ENCODE measurements at regions not wholly inside any gene's neighbourhood (a gene's known extent, or its start where the extent isn't known, plus 50 kb on each side); places are given as distances from the start of the nearest gene placed in this dataset.

- Histone ChIP-seq H3K27ac (ENCODE audit: low read depth, low read length, severe bottlenecking) (no peak overlapping the region), H3K4me3 (ENCODE audit: extremely low read depth, insufficient read depth, low read length, poor library complexity, severe bottlenecking) (no peak overlapping the region), H3K9me3 (ENCODE audit: control insufficient read depth, low read length) (no peaks in the 10 kb centered on the region), H3K36me3 (ENCODE audit: control insufficient read depth, insufficient read depth, low read length) (no peaks in the 10 kb centered on the region), H3K4me1 (ENCODE audit: control insufficient read depth, insufficient read depth, low read length, poor library complexity, severe bottlenecking) (no peaks in the 10 kb centered on the region)
- WGBS, 2 experiments (ENCODE audit: insufficient coverage in 2 of 2) = 100% methylated on average over 1 of the region's 3 CpGs; no CpG with 5 or more reads in 1 of the 2 experiments
Measured at GRCh38 chr12:85573635-85574214, 262.5 kb downstream of the RASSF9 start.

DNA sequence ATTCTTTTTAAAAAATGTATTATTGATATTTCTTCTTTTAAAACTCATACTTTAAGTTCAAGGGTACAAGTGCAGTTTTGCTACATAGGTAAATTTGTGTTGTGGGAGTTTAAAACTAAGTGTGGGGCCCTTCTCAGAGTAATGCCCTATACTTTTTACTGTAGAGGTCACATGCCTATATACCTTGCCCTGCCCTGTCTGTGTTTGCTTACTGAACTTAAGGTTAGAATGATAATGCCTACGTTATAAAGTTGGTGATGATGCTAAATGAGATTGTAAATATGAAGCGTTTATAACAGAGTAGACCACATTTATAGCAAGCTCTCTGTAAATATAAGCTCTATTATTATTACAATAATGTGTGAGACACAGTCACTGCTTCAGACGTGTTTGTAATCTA is 261.9 kb downstream of the RASSF9 start:
- no CpG with 5 or more reads among the region's 3 CpGs for WGBS, 2 experiments (ENCODE audit: insufficient coverage in 2 of 2)
- Histone ChIP-seq H3K4me3 (ENCODE audit: extremely low read depth, insufficient read depth, low read length, poor library complexity, severe bottlenecking) (no peak overlapping the region), H3K4me1 (ENCODE audit: control insufficient read depth, insufficient read depth, low read length, poor library complexity, severe bottlenecking) (no peaks in the 10 kb centered on the region), H3K27ac (ENCODE audit: low read depth, low read length, severe bottlenecking) (no peak overlapping the region), H3K36me3 (ENCODE audit: control insufficient read depth, insufficient read depth, low read length) (no peaks in the 10 kb centered on the region), H3K9me3 (ENCODE audit: control insufficient read depth, low read length) (no peaks in the 10 kb centered on the region)

- Histone ChIP-seq H3K9me3 (ENCODE audit: control insufficient read depth, low read length) (no peaks in the 10 kb centered on the region), H3K36me3 (ENCODE audit: control insufficient read depth, insufficient read depth, low read length) (no peaks in the 10 kb centered on the region), H3K27ac (ENCODE audit: low read depth, low read length, severe bottlenecking) (no peak overlapping the region), H3K4me1 (ENCODE audit: control insufficient read depth, insufficient read depth, low read length, poor library complexity, severe bottlenecking) (no peaks in the 10 kb centered on the region), H3K4me3 (ENCODE audit: extremely low read depth, insufficient read depth, low read length, poor library complexity, severe bottlenecking) (no peak overlapping the region)
- WGBS, 2 experiments (ENCODE audit: insufficient coverage in 2 of 2) = 10 to 66% methylated on average over 2 to 4 of the region's 7 CpGs
Measured at GRCh38 chr12:85575120-85576096, 260.8 kb downstream of the RASSF9 start.

DNA sequence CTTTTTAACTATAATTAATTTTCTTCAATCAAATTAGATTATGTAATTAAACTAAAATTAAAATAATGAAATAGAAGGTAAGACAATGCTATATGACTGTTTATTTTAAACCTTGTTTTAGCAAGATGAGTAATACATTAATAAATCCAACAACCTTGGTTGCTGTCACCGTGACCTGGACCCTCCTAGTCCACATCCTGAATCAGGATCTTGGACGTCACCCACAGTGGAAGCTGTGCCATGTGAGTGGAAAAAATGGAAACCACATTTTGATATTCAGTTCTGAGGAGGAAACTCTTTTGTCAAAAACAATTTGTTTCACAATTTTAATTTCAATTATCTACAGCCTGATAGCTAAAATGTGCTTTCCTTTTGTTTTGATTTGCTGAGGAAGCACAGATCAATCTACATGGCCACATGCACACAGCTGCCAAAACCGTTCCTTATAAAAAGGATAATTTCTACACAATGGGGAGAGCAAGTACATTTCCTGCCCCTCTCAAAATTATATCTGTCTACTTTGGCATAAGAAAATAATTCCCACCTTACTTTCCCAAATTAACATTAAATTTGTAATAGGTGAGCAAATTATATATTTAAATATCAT is 255.5 kb downstream of the RASSF9 start:
- no peak overlapping the region for H3K27ac ChIP-seq (ENCODE audit: low read depth, low read length, severe bottlenecking)
- no peaks in the 10 kb centered on the region for H3K36me3 ChIP-seq (ENCODE audit: control insufficient read depth, insufficient read depth, low read length)
- H3K9me3 ChIP-seq (ENCODE audit: control insufficient read depth, low read length) = no peaks in the 10 kb centered on the region
- no CpG with 5 or more reads among the region's 3 CpGs for WGBS, 2 experiments (ENCODE audit: insufficient coverage in 2 of 2)
- H3K4me1 ChIP-seq (ENCODE audit: control insufficient read depth, insufficient read depth, low read length, poor library complexity, severe bottlenecking) = no peaks in the 10 kb centered on the region
- H3K4me3 ChIP-seq (ENCODE audit: extremely low read depth, insufficient read depth, low read length, poor library complexity, severe bottlenecking) = no peak overlapping the region

DNA sequence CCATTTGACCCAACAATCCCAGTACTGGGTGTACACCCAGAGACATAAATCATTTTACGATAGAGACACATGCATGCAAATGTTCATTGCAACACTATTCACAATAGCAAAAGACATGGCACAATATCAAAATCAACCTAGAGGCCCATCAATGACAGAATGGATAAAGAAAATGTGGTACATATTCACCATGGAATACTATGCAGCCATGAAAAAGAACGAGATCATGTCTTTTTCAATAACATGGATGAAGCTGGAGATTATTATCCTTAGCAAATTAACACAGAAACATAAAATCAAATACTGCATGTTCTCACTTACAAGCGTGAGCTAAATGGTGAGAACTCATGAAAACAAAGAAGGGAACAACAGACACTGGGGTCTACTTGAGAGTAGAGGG is 249.1 kb downstream of the RASSF9 start:
- Histone ChIP-seq H3K4me1 (ENCODE audit: control insufficient read depth, insufficient read depth, low read length, poor library complexity, severe bottlenecking) (no peaks in the 10 kb centered on the region), H3K27ac (ENCODE audit: low read depth, low read length, severe bottlenecking) (no peak overlapping the region), H3K4me3 (ENCODE audit: extremely low read depth, insufficient read depth, low read length, poor library complexity, severe bottlenecking) (no peak overlapping the region), H3K36me3 (ENCODE audit: control insufficient read depth, insufficient read depth, low read length) (no peaks in the 10 kb centered on the region), H3K9me3 (ENCODE audit: control insufficient read depth, low read length) (no peaks in the 10 kb centered on the region)
- WGBS, 2 experiments (ENCODE audit: insufficient coverage in 2 of 2) = 100% methylated on average over 1 of the region's 3 CpGs; no CpG with 5 or more reads in 1 of the 2 experiments

- Histone ChIP-seq H3K36me3 (ENCODE audit: control insufficient read depth, insufficient read depth, low read length) (no peaks in the 10 kb centered on the region), H3K9me3 (ENCODE audit: control insufficient read depth, low read length) (no peaks in the 10 kb centered on the region), H3K4me3 (ENCODE audit: extremely low read depth, insufficient read depth, low read length, poor library complexity, severe bottlenecking) (no peak overlapping the region), H3K4me1 (ENCODE audit: control insufficient read depth, insufficient read depth, low read length, poor library complexity, severe bottlenecking) (no peaks in the 10 kb centered on the region), H3K27ac (ENCODE audit: low read depth, low read length, severe bottlenecking) (no peak overlapping the region)
- WGBS, 2 experiments (ENCODE audit: insufficient coverage in 2 of 2) = no CpG with 5 or more reads among the region's 2 CpGs
Measured at GRCh38 chr12:85588221-85588620, 248.0 kb downstream of the RASSF9 start.

GRCh38 chr12:85600841-85601240 is 235.4 kb downstream of the RASSF9 start:
- no peaks in the 10 kb centered on the region for H3K4me1 ChIP-seq (ENCODE audit: control insufficient read depth, insufficient read depth, low read length, poor library complexity, severe bottlenecking)
- no CpG with 5 or more reads among the region's 2 CpGs for WGBS, 2 experiments (ENCODE audit: insufficient coverage in 2 of 2)
- H3K36me3 ChIP-seq (ENCODE audit: control insufficient read depth, insufficient read depth, low read length) = no peaks in the 10 kb centered on the region
- no peak overlapping the region for H3K27ac ChIP-seq (ENCODE audit: low read depth, low read length, severe bottlenecking)
- H3K4me3 ChIP-seq (ENCODE audit: extremely low read depth, insufficient read depth, low read length, poor library complexity, severe bottlenecking) = no peak overlapping the region
- no peaks in the 10 kb centered on the region for H3K9me3 ChIP-seq (ENCODE audit: control insufficient read depth, low read length)

DNA sequence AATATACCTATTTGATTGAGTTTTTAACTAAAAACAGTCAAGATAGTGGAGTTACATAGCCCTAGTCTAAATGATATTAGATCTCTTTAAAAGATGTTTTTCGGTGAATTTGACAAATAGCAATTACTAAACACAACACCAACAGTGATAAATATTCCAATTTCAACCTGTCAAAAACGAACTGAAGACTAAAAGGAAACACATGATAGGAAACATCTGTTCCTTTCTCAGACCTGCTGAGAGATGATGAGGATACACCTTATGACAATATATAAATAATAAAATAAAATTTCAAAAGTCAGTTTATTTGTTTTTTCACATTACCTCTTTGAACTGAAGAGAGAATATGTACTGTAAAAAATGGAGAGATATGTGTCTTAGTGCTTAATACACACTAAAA is 232.7 kb downstream of the RASSF9 start:
- no peaks in the 10 kb centered on the region for H3K36me3 ChIP-seq (ENCODE audit: control insufficient read depth, insufficient read depth, low read length)
- no peak overlapping the region for H3K27ac ChIP-seq (ENCODE audit: low read depth, low read length, severe bottlenecking)
- H3K4me1 ChIP-seq (ENCODE audit: control insufficient read depth, insufficient read depth, low read length, poor library complexity, severe bottlenecking) = no peaks in the 10 kb centered on the region
- no peaks in the 10 kb centered on the region for H3K9me3 ChIP-seq (ENCODE audit: control insufficient read depth, low read length)
- WGBS, 2 experiments (ENCODE audit: insufficient coverage in 2 of 2) = no CpG with 5 or more reads among the region's 2 CpGs
- no peak overlapping the region for H3K4me3 ChIP-seq (ENCODE audit: extremely low read depth, insufficient read depth, low read length, poor library complexity, severe bottlenecking)

DNA sequence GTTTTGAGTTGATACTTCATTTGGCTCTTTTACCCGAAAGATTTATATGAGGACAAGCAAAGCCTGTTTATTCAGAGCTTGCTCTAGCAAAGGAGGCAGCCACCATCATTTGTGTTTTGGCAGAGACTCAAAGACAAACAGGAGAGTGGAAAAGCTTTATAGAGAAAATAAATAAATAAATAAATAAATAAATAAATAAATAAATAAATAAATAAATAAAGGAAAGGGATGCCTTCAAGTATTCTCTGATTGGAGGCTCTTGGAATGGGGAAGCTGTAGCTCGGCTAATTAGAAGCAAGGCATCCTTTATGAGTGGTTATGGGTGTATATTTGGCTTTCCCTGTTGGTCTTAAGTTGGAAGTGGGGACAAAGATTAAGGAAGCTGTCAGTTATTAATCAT is 229.8 kb downstream of the RASSF9 start:
- no peaks in the 10 kb centered on the region for H3K36me3 ChIP-seq (ENCODE audit: control insufficient read depth, insufficient read depth, low read length)
- H3K4me3 ChIP-seq (ENCODE audit: extremely low read depth, insufficient read depth, low read length, poor library complexity, severe bottlenecking) = no peak overlapping the region
- H3K27ac ChIP-seq (ENCODE audit: low read depth, low read length, severe bottlenecking) = no peak overlapping the region
- H3K4me1 ChIP-seq (ENCODE audit: control insufficient read depth, insufficient read depth, low read length, poor library complexity, severe bottlenecking) = no peaks in the 10 kb centered on the region
- WGBS, 2 experiments (ENCODE audit: insufficient coverage in 2 of 2) = 100% methylated on average over 1 of the region's 2 CpGs
- H3K9me3 ChIP-seq (ENCODE audit: control insufficient read depth, low read length) = no peaks in the 10 kb centered on the region

GRCh38 chr12:85609778-85610177 is 226.4 kb downstream of the RASSF9 start:
- H3K4me1 ChIP-seq (ENCODE audit: control insufficient read depth, insufficient read depth, low read length, poor library complexity, severe bottlenecking) = no peaks in the 10 kb centered on the region
- 73 to 86% methylated on average over 1 of the region's 2 CpGs for WGBS, 2 experiments (ENCODE audit: insufficient coverage in 2 of 2)

More at GRCh38 chr12:85609778-85610177, 226.4 kb downstream of the RASSF9 start:
- Histone ChIP-seq H3K4me3 (ENCODE audit: extremely low read depth, insufficient read depth, low read length, poor library complexity, severe bottlenecking) (no peak overlapping the region), H3K36me3 (ENCODE audit: control insufficient read depth, insufficient read depth, low read length) (no peaks in the 10 kb centered on the region), H3K27ac (ENCODE audit: low read depth, low read length, severe bottlenecking) (no peak overlapping the region), H3K9me3 (ENCODE audit: control insufficient read depth, low read length) (no peaks in the 10 kb centered on the region)

Data from mesodermal cell (in vitro differentiated cells).